ENCODE measurements at regions not wholly inside any gene's neighbourhood (a gene's known extent, or its start where the extent isn't known, plus 50 kb on each side); places are given as distances from the start of the nearest gene placed in this dataset.

GRCh38 chr14:96663076-96663475 is 134.1 kb upstream of the VRK1 start:
- peaks cover 0 to 3% of the 10 kb centered on the region in 2 donors for H3K9me3 ChIP-seq (ENCODE audit: control insufficient read depth in 2 of 2, low read length in 2 of 2)
- H3K27ac ChIP-seq (ENCODE audit: low read length), result no peak overlapping the region
- H3K27me3 ChIP-seq (ENCODE audit: control insufficient read depth in 1 of 2, insufficient read depth in 2 of 2, low read length in 2 of 2), result peaks cover 5 to 15% of the 10 kb centered on the region in 2 donors
- H3K9ac ChIP-seq (ENCODE audit: low read length in 2 of 2), result no peak overlapping the region
- H3K36me3 ChIP-seq (ENCODE audit: control insufficient read depth in 2 of 2, insufficient read depth in 2 of 2, low read length in 2 of 2), result no peaks in the 10 kb centered on the region
- H3K4me3 ChIP-seq (ENCODE audit: low read length in 2 of 2), result no peak overlapping the region
- H3K4me1 ChIP-seq (ENCODE audit: control insufficient read depth, insufficient read depth, low read length), result no peaks in the 10 kb centered on the region

- no peak overlapping the region for H3K4me3 ChIP-seq (ENCODE audit: low read length in 2 of 2)
- H3K4me1 ChIP-seq (ENCODE audit: control insufficient read depth, insufficient read depth, low read length), result no peaks in the 10 kb centered on the region
- H3K27ac ChIP-seq (ENCODE audit: low read length), result no peak overlapping the region
- H3K9ac ChIP-seq (ENCODE audit: low read length in 2 of 2), result no peak overlapping the region
- H3K27me3 ChIP-seq (ENCODE audit: control insufficient read depth in 1 of 2, insufficient read depth in 2 of 2, low read length in 2 of 2), result peaks cover 5 to 15% of the 10 kb centered on the region in 2 donors
- H3K9me3 ChIP-seq (ENCODE audit: control insufficient read depth in 2 of 2, low read length in 2 of 2), result peaks cover 0 to 3% of the 10 kb centered on the region in 2 donors
- no peaks in the 10 kb centered on the region for H3K36me3 ChIP-seq (ENCODE audit: control insufficient read depth in 2 of 2, insufficient read depth in 2 of 2, low read length in 2 of 2)
These were observed 133.6 kb upstream of the VRK1 start for GRCh38 chr14:96663491-96664067.

GRCh38 chr14:96666088-96666487 is 131.1 kb upstream of the VRK1 start:
- Histone ChIP-seq H3K27ac (ENCODE audit: low read length) (no peak overlapping the region), H3K4me1 (ENCODE audit: control insufficient read depth, insufficient read depth, low read length) (no peaks in the 10 kb centered on the region), H3K4me3 (ENCODE audit: low read length in 2 of 2) (no peak overlapping the region), H3K9ac (ENCODE audit: low read length in 2 of 2) (no peak overlapping the region), H3K27me3 (ENCODE audit: control insufficient read depth in 1 of 2, insufficient read depth in 2 of 2, low read length in 2 of 2) (peaks cover 0 to 10% of the 10 kb centered on the region in 2 donors), H3K9me3 (ENCODE audit: control insufficient read depth in 2 of 2, low read length in 2 of 2) (peaks cover 0 to 3% of the 10 kb centered on the region in 2 donors), H3K36me3 (ENCODE audit: control insufficient read depth in 2 of 2, insufficient read depth in 2 of 2, low read length in 2 of 2) (no peaks in the 10 kb centered on the region)

GRCh38 chr14:96670391-96670790 is 126.8 kb upstream of the VRK1 start:
- Histone ChIP-seq H3K36me3 (ENCODE audit: control insufficient read depth in 2 of 2, insufficient read depth in 2 of 2, low read length in 2 of 2) (no peaks in the 10 kb centered on the region), H3K27me3 (ENCODE audit: control insufficient read depth in 1 of 2, insufficient read depth in 2 of 2, low read length in 2 of 2) (peaks cover 0 to 4% of the 10 kb centered on the region in 2 donors), H3K9me3 (ENCODE audit: control insufficient read depth in 2 of 2, low read length in 2 of 2) (peaks cover 0 to 3% of the 10 kb centered on the region in 2 donors), H3K9ac (ENCODE audit: low read length in 2 of 2) (no peak overlapping the region), H3K4me3 (ENCODE audit: low read length in 2 of 2) (no peak overlapping the region), H3K4me1 (ENCODE audit: control insufficient read depth, insufficient read depth, low read length) (no peaks in the 10 kb centered on the region), H3K27ac (ENCODE audit: low read length) (no peak overlapping the region)

- no peaks in the 10 kb centered on the region for H3K36me3 ChIP-seq (ENCODE audit: control insufficient read depth in 2 of 2, insufficient read depth in 2 of 2, low read length in 2 of 2)
- peaks cover 0 to 3% of the 10 kb centered on the region in 2 donors for H3K9me3 ChIP-seq (ENCODE audit: control insufficient read depth in 2 of 2, low read length in 2 of 2)
- no peak overlapping the region for H3K4me3 ChIP-seq (ENCODE audit: low read length in 2 of 2)
- no peak overlapping the region for H3K9ac ChIP-seq (ENCODE audit: low read length in 2 of 2)
- no peak overlapping the region for H3K27ac ChIP-seq (ENCODE audit: low read length)
- H3K27me3 ChIP-seq (ENCODE audit: control insufficient read depth in 1 of 2, insufficient read depth in 2 of 2, low read length in 2 of 2), result peaks cover 0 to 2% of the 10 kb centered on the region in 2 donors
- H3K4me1 ChIP-seq (ENCODE audit: control insufficient read depth, insufficient read depth, low read length), result no peaks in the 10 kb centered on the region
These were observed 126.0 kb upstream of the VRK1 start for GRCh38 chr14:96671218-96671617.

GRCh38 chr14:96673706-96674105 is 123.5 kb upstream of the VRK1 start:
- no peaks in the 10 kb centered on the region for H3K4me1 ChIP-seq (ENCODE audit: control insufficient read depth, insufficient read depth, low read length)
- H3K9me3 ChIP-seq (ENCODE audit: control insufficient read depth in 2 of 2, low read length in 2 of 2), result peaks cover 0 to 3% of the 10 kb centered on the region in 2 donors
- H3K9ac ChIP-seq (ENCODE audit: low read length in 2 of 2), result no peak overlapping the region
- H3K36me3 ChIP-seq (ENCODE audit: control insufficient read depth in 2 of 2, insufficient read depth in 2 of 2, low read length in 2 of 2), result no peaks in the 10 kb centered on the region
- H3K4me3 ChIP-seq (ENCODE audit: low read length in 2 of 2), result no peak overlapping the region
- H3K27ac ChIP-seq (ENCODE audit: low read length), result no peak overlapping the region
- H3K27me3 ChIP-seq (ENCODE audit: control insufficient read depth in 1 of 2, insufficient read depth in 2 of 2, low read length in 2 of 2), result peaks cover 0 to 2% of the 10 kb centered on the region in 2 donors

- H3K27me3 ChIP-seq (ENCODE audit: control insufficient read depth in 1 of 2, insufficient read depth in 2 of 2, low read length in 2 of 2), result peaks cover 0 to 2% of the 10 kb centered on the region in 2 donors
- peaks cover 0 to 3% of the 10 kb centered on the region in 2 donors for H3K9me3 ChIP-seq (ENCODE audit: control insufficient read depth in 2 of 2, low read length in 2 of 2)
- no peaks in the 10 kb centered on the region for H3K4me1 ChIP-seq (ENCODE audit: control insufficient read depth, insufficient read depth, low read length)
- no peak overlapping the region for H3K9ac ChIP-seq (ENCODE audit: low read length in 2 of 2)
- H3K36me3 ChIP-seq (ENCODE audit: control insufficient read depth in 2 of 2, insufficient read depth in 2 of 2, low read length in 2 of 2), result no peaks in the 10 kb centered on the region
- no peak overlapping the region for H3K27ac ChIP-seq (ENCODE audit: low read length)
- H3K4me3 ChIP-seq (ENCODE audit: low read length in 2 of 2), result no peak overlapping the region
These were observed 123.1 kb upstream of the VRK1 start for GRCh38 chr14:96674121-96674520.

GRCh38 chr14:96676166-96676565 is 121.0 kb upstream of the VRK1 start:
- Histone ChIP-seq H3K9ac (ENCODE audit: low read length in 2 of 2) (no peak overlapping the region), H3K27ac (ENCODE audit: low read length) (no peak overlapping the region), H3K9me3 (ENCODE audit: control insufficient read depth in 2 of 2, low read length in 2 of 2) (peaks cover 0 to 3% of the 10 kb centered on the region in 2 donors), H3K4me1 (ENCODE audit: control insufficient read depth, insufficient read depth, low read length) (no peaks in the 10 kb centered on the region), H3K27me3 (ENCODE audit: control insufficient read depth in 1 of 2, insufficient read depth in 2 of 2, low read length in 2 of 2) (peaks cover 0 to 4% of the 10 kb centered on the region in 2 donors), H3K4me3 (ENCODE audit: low read length in 2 of 2) (no peak overlapping the region), H3K36me3 (ENCODE audit: control insufficient read depth in 2 of 2, insufficient read depth in 2 of 2, low read length in 2 of 2) (no peaks in the 10 kb centered on the region)

GRCh38 chr14:96681829-96682228 is 115.4 kb upstream of the VRK1 start:
- Histone ChIP-seq H3K9me3 (ENCODE audit: control insufficient read depth in 2 of 2, low read length in 2 of 2) (peaks cover 0 to 4% of the 10 kb centered on the region in 2 donors), H3K4me3 (ENCODE audit: low read length in 2 of 2) (no peak overlapping the region), H3K9ac (ENCODE audit: low read length in 2 of 2) (no peak overlapping the region)

GRCh38 chr14:96682401-96682800 is 114.8 kb upstream of the VRK1 start:
- Histone ChIP-seq H3K4me1 (ENCODE audit: control insufficient read depth, insufficient read depth, low read length) (no peaks in the 10 kb centered on the region), H3K9ac (ENCODE audit: low read length in 2 of 2) (no peak overlapping the region), H3K27me3 (ENCODE audit: control insufficient read depth in 1 of 2, insufficient read depth in 2 of 2, low read length in 2 of 2) (peaks cover 0 to 2% of the 10 kb centered on the region in 2 donors), H3K36me3 (ENCODE audit: control insufficient read depth in 2 of 2, insufficient read depth in 2 of 2, low read length in 2 of 2) (no peaks in the 10 kb centered on the region), H3K9me3 (ENCODE audit: control insufficient read depth in 2 of 2, low read length in 2 of 2) (peaks cover 0 to 4% of the 10 kb centered on the region in 2 donors), H3K4me3 (ENCODE audit: low read length in 2 of 2) (no peak overlapping the region), H3K27ac (ENCODE audit: low read length) (no peak overlapping the region)

More at GRCh38 chr14:96681829-96682228, 115.4 kb upstream of the VRK1 start:
- H3K36me3 ChIP-seq (ENCODE audit: control insufficient read depth in 2 of 2, insufficient read depth in 2 of 2, low read length in 2 of 2), result no peaks in the 10 kb centered on the region
- peaks cover 0 to 2% of the 10 kb centered on the region in 2 donors for H3K27me3 ChIP-seq (ENCODE audit: control insufficient read depth in 1 of 2, insufficient read depth in 2 of 2, low read length in 2 of 2)
- no peak overlapping the region for H3K27ac ChIP-seq (ENCODE audit: low read length)
- H3K4me1 ChIP-seq (ENCODE audit: control insufficient read depth, insufficient read depth, low read length), result no peaks in the 10 kb centered on the region

- Histone ChIP-seq H3K27me3 (ENCODE audit: control insufficient read depth in 1 of 2, insufficient read depth in 2 of 2, low read length in 2 of 2) (peaks cover 0 to 2% of the 10 kb centered on the region in 2 donors), H3K4me3 (ENCODE audit: low read length in 2 of 2) (no peak overlapping the region), H3K9ac (ENCODE audit: low read length in 2 of 2) (no peak overlapping the region), H3K27ac (ENCODE audit: low read length) (no peak overlapping the region), H3K4me1 (ENCODE audit: control insufficient read depth, insufficient read depth, low read length) (no peaks in the 10 kb centered on the region), H3K9me3 (ENCODE audit: control insufficient read depth in 2 of 2, low read length in 2 of 2) (peaks cover 0 to 4% of the 10 kb centered on the region in 2 donors), H3K36me3 (ENCODE audit: control insufficient read depth in 2 of 2, insufficient read depth in 2 of 2, low read length in 2 of 2) (no peaks in the 10 kb centered on the region)
These were observed 113.5 kb upstream of the VRK1 start for GRCh38 chr14:96683562-96684289.

Measured in stomach smooth muscle (tissue), 2 donors.